ENCODE measurements at regions not wholly inside any gene's neighbourhood (a gene's known extent, or its start where the extent isn't known, plus 50 kb on each side); places are given as distances from the start of the nearest gene placed in this dataset.

- Histone ChIP-seq H3K36me3 (no peaks in the 10 kb centered on the region), H3K9me3 (no peaks in the 10 kb centered on the region), H3K27ac (no peak overlapping the region), H3K4me1 (no peaks in the 10 kb centered on the region), H3K4me3 (no peak overlapping the region), H3K27me3 (ENCODE audit: low read depth) (no peaks in the 10 kb centered on the region)
- intact Hi-C loops (cut with DNase I) = no loop called here
- TF ChIP-seq, protein P1, sequence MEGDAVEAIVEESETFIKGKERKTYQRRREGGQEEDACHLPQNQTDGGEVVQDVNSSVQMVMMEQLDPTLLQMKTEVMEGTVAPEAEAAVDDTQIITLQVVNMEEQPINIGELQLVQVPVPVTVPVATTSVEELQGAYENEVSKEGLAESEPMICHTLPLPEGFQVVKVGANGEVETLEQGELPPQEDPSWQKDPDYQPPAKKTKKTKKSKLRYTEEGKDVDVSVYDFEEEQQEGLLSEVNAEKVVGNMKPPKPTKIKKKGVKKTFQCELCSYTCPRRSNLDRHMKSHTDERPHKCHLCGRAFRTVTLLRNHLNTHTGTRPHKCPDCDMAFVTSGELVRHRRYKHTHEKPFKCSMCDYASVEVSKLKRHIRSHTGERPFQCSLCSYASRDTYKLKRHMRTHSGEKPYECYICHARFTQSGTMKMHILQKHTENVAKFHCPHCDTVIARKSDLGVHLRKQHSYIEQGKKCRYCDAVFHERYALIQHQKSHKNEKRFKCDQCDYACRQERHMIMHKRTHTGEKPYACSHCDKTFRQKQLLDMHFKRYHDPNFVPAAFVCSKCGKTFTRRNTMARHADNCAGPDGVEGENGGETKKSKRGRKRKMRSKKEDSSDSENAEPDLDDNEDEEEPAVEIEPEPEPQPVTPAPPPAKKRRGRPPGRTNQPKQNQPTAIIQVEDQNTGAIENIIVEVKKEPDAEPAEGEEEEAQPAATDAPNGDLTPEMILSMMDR (IDR thresholded peaks at IDR 0.05) = no peak
- no peak for DNase-seq
- ATAC-seq = no peak
Measured at GRCh38 chrX:973010-973632, 239.3 kb downstream of the CRLF2 start.

- ATAC-seq (no peak), DNase-seq (no peak)
- TF ChIP-seq, protein P1 (IDR thresholded peaks at IDR 0.05) = no peak
- H3K36me3 ChIP-seq = no peaks in the 10 kb centered on the region
- no peaks in the 10 kb centered on the region for H3K4me1 ChIP-seq
- H3K9me3 ChIP-seq = no peaks in the 10 kb centered on the region
- H3K27ac ChIP-seq = no peak overlapping the region
- intact Hi-C loops (cut with DNase I) = no loop called here
- no peaks in the 10 kb centered on the region for H3K27me3 ChIP-seq (ENCODE audit: low read depth)
- H3K4me3 ChIP-seq = no peak overlapping the region
Measured at GRCh38 chrX:968148-968965, 244.1 kb downstream of the CRLF2 start.

- no peak for DNase-seq
- Histone ChIP-seq H3K4me1 (no peaks in the 10 kb centered on the region), H3K36me3 (no peaks in the 10 kb centered on the region), H3K27ac (no peak overlapping the region), H3K4me3 (no peak overlapping the region), H3K27me3 (ENCODE audit: low read depth) (no peaks in the 10 kb centered on the region), H3K9me3 (no peaks in the 10 kb centered on the region)
- TF ChIP-seq, protein P1 (IDR thresholded peaks at IDR 0.05) = no peak
- ATAC-seq = no peak
- intact Hi-C loops (cut with DNase I) = no loop called here
Measured at GRCh38 chrX:966396-967070, 245.9 kb downstream of the CRLF2 start.

- DNase-seq (no peak), ATAC-seq (no peak)
- TF ChIP-seq, protein P1 (IDR thresholded peaks at IDR 0.05) = no peak
- H3K36me3 ChIP-seq = no peaks in the 10 kb centered on the region
- no peak overlapping the region for H3K27ac ChIP-seq
- no peaks in the 10 kb centered on the region for H3K27me3 ChIP-seq (ENCODE audit: low read depth)
- H3K9me3 ChIP-seq = no peaks in the 10 kb centered on the region
- no peak overlapping the region for H3K4me3 ChIP-seq
- no peaks in the 10 kb centered on the region for H3K4me1 ChIP-seq
- intact Hi-C loops (cut with DNase I) = no loop called here
Measured at GRCh38 chrX:964831-965416, 247.5 kb downstream of the CRLF2 start.

- no peak overlapping the region for H3K27ac ChIP-seq
- intact Hi-C loops (cut with DNase I) = no loop called here
- ATAC-seq = no peak
- H3K27me3 ChIP-seq (ENCODE audit: low read depth) = no peaks in the 10 kb centered on the region
- H3K36me3 ChIP-seq = no peaks in the 10 kb centered on the region
- no peaks in the 10 kb centered on the region for H3K4me1 ChIP-seq
- TF ChIP-seq, protein P1 (IDR thresholded peaks at IDR 0.05) = no peak
- H3K9me3 ChIP-seq = no peaks in the 10 kb centered on the region
- DNase-seq = no peak
- H3K4me3 ChIP-seq = no peak overlapping the region
Measured at GRCh38 chrX:960821-961220, 251.6 kb downstream of the CRLF2 start.
